ENCODE measurements at regions not wholly inside any gene's neighbourhood (a gene's known extent, or its start where the extent isn't known, plus 50 kb on each side); places are given as distances from the start of the nearest gene placed in this dataset.

GRCh38 chr2:53067056-53067455 lies 700.5 kb upstream of the CHAC2 start:
- TF ChIP-seq EZH2 (IDR thresholded peaks at IDR 0.05; ENCODE audit: insufficient read depth, poor library complexity, severe bottlenecking) (no peak), EZH2phosphoT487 (IDR thresholded peaks at IDR 0.05; ENCODE audit: insufficient read depth, low read depth) (no peak)

Data from GM23248 (cell line).